DMS79 treated with DMSO at 0.1 percent for 48 hours (cell line): ENCODE measurements at regions not wholly inside any gene's neighbourhood (a gene's known extent, or its start where the extent isn't known, plus 50 kb on each side); places are given as distances from the start of the nearest gene placed in this dataset.
A peak's percentile ranks its signal among the peaks of the same experiment; 100 is the strongest.

ENCODE experiments used
- DNase-seq: peaks from one replicate; lab custom pipeline; 2025; lab: John Stamatoyannopoulos, UW

- DNase-seq, result no peak
These were observed 566.4 kb downstream of the ZEB2 start for GRCh38 chr2:143953451-143954030.

GRCh38 chr2:143952536-143952935 is 567.4 kb downstream of the ZEB2 start:
- no peak for DNase-seq

- no peak for DNase-seq
These were observed 569.2 kb downstream of the ZEB2 start for GRCh38 chr2:143950704-143951103.

- no peak for DNase-seq
These were observed 570.6 kb downstream of the ZEB2 start for GRCh38 chr2:143949121-143949848.

GRCh38 chr2:143948710-143949109 is 571.2 kb downstream of the ZEB2 start:
- no peak for DNase-seq

- DNase-seq, result peak; percentile 71
These were observed 573.2 kb downstream of the ZEB2 start for GRCh38 chr2:143946436-143947391.

- no peak for DNase-seq
These were observed 577.4 kb downstream of the ZEB2 start for GRCh38 chr2:143942486-143942885.

- no peak for DNase-seq
These were observed 579.2 kb downstream of the ZEB2 start for GRCh38 chr2:143940720-143941119.

GRCh38 chr2:143939626-143940330 is 580.1 kb downstream of the ZEB2 start:
- DNase-seq, result peak; percentile 26

GRCh38 chr2:143937723-143938350 is 582.1 kb downstream of the ZEB2 start:
- no peak for DNase-seq

GRCh38 chr2:143936848-143937722 is 582.8 kb downstream of the ZEB2 start:
- peak; percentile 50 for DNase-seq

- no peak for DNase-seq
These were observed 583.4 kb downstream of the ZEB2 start for GRCh38 chr2:143936538-143936847.

GRCh38 chr2:143935482-143935752 is 584.5 kb downstream of the ZEB2 start:
- DNase-seq, result no peak

GRCh38 chr2:143934626-143935481 is 585.1 kb downstream of the ZEB2 start:
- no peak for DNase-seq

- no peak for DNase-seq
These were observed 585.9 kb downstream of the ZEB2 start for GRCh38 chr2:143933946-143934569.

GRCh38 chr2:143930891-143931290 is 589.0 kb downstream of the ZEB2 start:
- no peak for DNase-seq

GRCh38 chr2:143928613-143929012 is 591.3 kb downstream of the ZEB2 start:
- no peak for DNase-seq

GRCh38 chr2:143928184-143928583 is 591.7 kb downstream of the ZEB2 start:
- no peak for DNase-seq

GRCh38 chr2:143926736-143927135 is 593.2 kb downstream of the ZEB2 start:
- DNase-seq, result no peak
